ENCODE measurements at regions not wholly inside any gene's neighbourhood (a gene's known extent, or its start where the extent isn't known, plus 50 kb on each side); places are given as distances from the start of the nearest gene placed in this dataset.

GRCh38 chr17:79356839-79357447, 253.9 kb downstream of the RBFOX3 start:
- no peak for DNase-seq (ENCODE audit: low read depth)
- no peak for TF ChIP-seq CTCF (IDR thresholded peaks at IDR 0.05; ENCODE audit: low read length, missing control alignments)

GRCh38 chr17:79355165-79355564, 255.7 kb downstream of the RBFOX3 start:
- no peak for TF ChIP-seq CTCF (IDR thresholded peaks at IDR 0.05; ENCODE audit: low read length, missing control alignments)
- DNase-seq (ENCODE audit: low read depth): no peak
- no peak overlapping the region for H3K4me3 ChIP-seq (replicated peaks; ENCODE audit: low read depth, low read length)

More at GRCh38 chr17:79356839-79357447, 253.9 kb downstream of the RBFOX3 start:
- no peak overlapping the region for H3K4me3 ChIP-seq (replicated peaks; ENCODE audit: low read depth, low read length)

- TF ChIP-seq CTCF (IDR thresholded peaks at IDR 0.05; ENCODE audit: low read length, missing control alignments): no peak
These were observed 256.6 kb downstream of the RBFOX3 start for GRCh38 chr17:79354173-79354820.

DNA sequence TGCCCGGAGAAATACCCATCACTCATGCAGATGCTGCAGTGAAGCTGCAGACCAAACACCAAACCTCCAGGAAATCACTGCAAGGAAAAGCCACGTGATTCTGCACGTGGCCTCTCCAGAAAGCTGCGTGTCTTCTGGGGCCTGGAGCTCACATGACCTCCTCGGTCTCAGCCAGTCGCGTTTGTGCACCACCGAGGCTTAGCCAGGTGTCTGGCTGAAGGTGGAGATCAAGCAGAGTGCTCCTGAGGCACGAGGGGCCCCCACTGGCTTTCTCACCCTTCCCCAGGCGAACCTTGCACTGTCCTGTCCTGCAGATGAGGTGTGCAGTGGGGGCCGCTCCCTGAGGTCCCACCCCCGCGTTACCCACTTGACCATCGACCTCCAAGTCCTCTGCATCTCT, 257.3 kb downstream of the RBFOX3 start:
- DNase-seq (ENCODE audit: low read depth): no peak
- no peak overlapping the region for H3K4me3 ChIP-seq (replicated peaks; ENCODE audit: low read depth, low read length)
- no peak for TF ChIP-seq CTCF (IDR thresholded peaks at IDR 0.05; ENCODE audit: low read length, missing control alignments)

More at GRCh38 chr17:79354173-79354820, 256.6 kb downstream of the RBFOX3 start:
- no peak overlapping the region for H3K4me3 ChIP-seq (replicated peaks; ENCODE audit: low read depth, low read length)
- no peak for DNase-seq (ENCODE audit: low read depth)

GRCh38 chr17:79353016-79353415, 257.8 kb downstream of the RBFOX3 start:
- no peak for TF ChIP-seq CTCF (IDR thresholded peaks at IDR 0.05; ENCODE audit: low read length, missing control alignments)
- H3K4me3 ChIP-seq (replicated peaks; ENCODE audit: low read depth, low read length): no peak overlapping the region
- no peak for DNase-seq (ENCODE audit: low read depth)

- H3K4me3 ChIP-seq (replicated peaks; ENCODE audit: low read depth, low read length): no peak overlapping the region
- DNase-seq (ENCODE audit: low read depth): no peak
- TF ChIP-seq CTCF (IDR thresholded peaks at IDR 0.05; ENCODE audit: low read length, missing control alignments): no peak
These were observed 260.3 kb downstream of the RBFOX3 start for GRCh38 chr17:79350533-79350932.

Data from fibroblast of pulmonary artery (primary cell).